ENCODE measurements at regions not wholly inside any gene's neighbourhood (a gene's known extent, or its start where the extent isn't known, plus 50 kb on each side); places are given as distances from the start of the nearest gene placed in this dataset.

GRCh38 chrX:22395372-22395771, 122.7 kb downstream of the CBLL2 start:
- TF ChIP-seq TOX (CRISPR knock-in tag; IDR thresholded peaks at IDR 0.05; ENCODE audit: borderline replicate concordance) = no peak
- no peak for TF ChIP-seq GLIS3 (CRISPR knock-in tag; IDR thresholded peaks at IDR 0.05)
- TF ChIP-seq ESRRG (CRISPR knock-in tag; IDR thresholded peaks at IDR 0.05) = no peak
- no peak for TF ChIP-seq ISL1 (CRISPR knock-in tag; IDR thresholded peaks at IDR 0.05)
- TF ChIP-seq CSDC2 (CRISPR knock-in tag; IDR thresholded peaks at IDR 0.05) = no peak
- TF ChIP-seq ZFP30 (CRISPR knock-in tag; IDR thresholded peaks at IDR 0.05) = no peak
- no peak for TF ChIP-seq RARB (CRISPR knock-in tag; IDR thresholded peaks at IDR 0.05)
- no peak for TF ChIP-seq TCF4 (CRISPR knock-in tag; IDR thresholded peaks at IDR 0.05; ENCODE audit: borderline replicate concordance)
- TF ChIP-seq ZFP3 (CRISPR knock-in tag; IDR thresholded peaks at IDR 0.05) = no peak
- TF ChIP-seq SNAI2 (CRISPR knock-in tag; IDR thresholded peaks at IDR 0.05) = no peak
